Fibroblast of lung (primary cell): ENCODE measurements at regions not wholly inside any gene's neighbourhood (a gene's known extent, or its start where the extent isn't known, plus 50 kb on each side); places are given as distances from the start of the nearest gene placed in this dataset.

Experiments
- DNase-seq, 2 donors: peaks; one replicate each; pipeline versions ENCODE4 v3.0.0 to v3.0.0-alpha.2; 2010; ENCODE audit warnings: low read depth in 2 of 2
- H2AFZ ChIP-seq: 2 replicates; pipeline ENCODE4 v1.5.1; 2012; ENCODE audit warnings: low read length, control low read depth, inconsistent platforms
- H3K27ac ChIP-seq: 2 replicates; pipeline ENCODE4 v1.5.1; 2011; ENCODE audit warnings: low read length, control low read depth; ENCODE audit not compliant: insufficient read depth
- H3K27me3 ChIP-seq: 2 replicates; pipeline ENCODE4 v1.5.1; 2011; ENCODE audit warnings: mild to moderate bottlenecking, low read length; ENCODE audit not compliant: control insufficient read depth, insufficient read depth
- H3K36me3 ChIP-seq: 2 replicates; pipeline ENCODE4 v1.5.1; 2011; ENCODE audit warnings: low read length; ENCODE audit not compliant: control insufficient read depth, insufficient read depth
- H3K4me1 ChIP-seq: 2 replicates; pipeline ENCODE4 v1.5.1; 2011; ENCODE audit warnings: low read length; ENCODE audit not compliant: control insufficient read depth, insufficient read depth; ENCODE audit errors: extremely low read depth
- H3K4me2 ChIP-seq: 2 replicates; pipeline ENCODE4 v1.5.1; 2011; ENCODE audit warnings: low read length, control low read depth; ENCODE audit not compliant: insufficient read depth; ENCODE audit errors: extremely low read depth
- H3K4me3 ChIP-seq, 4 experiments: fragments of 200-600 bp in 1 of 4; sonication (generic) in 1 of 4; replicated peaks in 1 of 4; 2 replicates each; pipeline ENCODE4 v1.5.1; 2011 to 2016; ENCODE audit warnings: low read length in 4 of 4, low read depth in 3 of 4, mild to moderate bottlenecking in 3 of 4, control low read depth in 2 of 4, inconsistent platforms in 1 of 4, mixed read lengths in 1 of 4; ENCODE audit not compliant: insufficient read depth in 1 of 4; ENCODE audit errors: control extremely low read depth in 1 of 4
- H3K79me2 ChIP-seq: 2 replicates; pipeline ENCODE4 v1.5.1; 2012; ENCODE audit warnings: mild to moderate bottlenecking, low read length, inconsistent platforms; ENCODE audit not compliant: control insufficient read depth, insufficient read depth
- H3K9ac ChIP-seq: 2 replicates; pipeline ENCODE4 v1.5.1; 2011; ENCODE audit warnings: mild to moderate bottlenecking, low read length, control low read depth; ENCODE audit not compliant: insufficient read depth
- H3K9me3 ChIP-seq: 2 replicates; pipeline ENCODE4 v1.5.1; 2012; ENCODE audit warnings: low read depth, low read length; ENCODE audit not compliant: control insufficient read depth, insufficient read depth
- H4K20me1 ChIP-seq: 2 replicates; pipeline ENCODE4 v1.5.1; 2011; ENCODE audit warnings: low read length; ENCODE audit not compliant: control insufficient read depth, insufficient read depth; ENCODE audit errors: extremely low read depth
- CTCF ChIP-seq, 2 donors: IDR thresholded peaks in 1 of 2; conservative IDR thresholded peaks in 1 of 2; 1 replicate in 1 of 2; 2 replicates in 1 of 2; pipeline ENCODE4 v1.5.1; 2011 to 2012; ENCODE audit warnings: low read length in 2 of 2, control low read depth in 1 of 2, inconsistent platforms in 1 of 2, low read depth in 1 of 2, mild to moderate bottlenecking in 1 of 2
- EZH2 ChIP-seq: IDR thresholded peaks from 2 replicates; pipeline ENCODE4 v1.5.1; 2012; ENCODE audit warnings: low read length, control low read depth, mild to moderate bottlenecking; ENCODE audit errors: missing control alignments

DNA sequence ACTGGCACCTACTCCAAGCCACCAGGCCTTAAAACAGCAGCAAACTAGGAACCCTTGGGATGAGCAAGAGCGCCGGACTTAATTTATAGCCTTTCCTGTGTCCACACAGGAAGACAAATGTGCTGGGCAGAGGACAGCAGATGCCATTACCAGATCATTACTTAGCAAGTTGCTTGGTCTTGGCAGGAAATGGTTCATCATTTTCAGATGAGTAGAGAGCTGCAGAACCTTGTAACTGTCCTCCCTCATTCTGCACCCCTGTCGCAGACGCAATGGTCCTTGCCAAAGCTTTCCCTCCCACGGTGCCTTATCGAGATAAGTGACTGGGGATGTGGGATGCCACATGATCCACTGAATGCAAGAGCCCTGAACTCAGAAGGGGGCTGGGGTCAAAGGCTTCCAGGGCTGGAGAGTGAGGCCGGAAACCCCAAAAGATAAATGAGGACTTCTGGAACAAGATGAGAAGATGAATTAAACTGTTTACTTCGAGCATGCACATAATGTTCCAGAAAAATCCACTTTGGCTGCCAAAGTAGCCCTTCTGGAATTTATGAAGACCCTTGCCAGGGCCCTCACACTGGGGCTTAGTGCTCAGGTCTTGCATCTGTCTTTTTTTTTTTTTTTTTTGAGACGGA lies 145.6 kb upstream of the ZNF32 start:
- no peak overlapping the region for H3K9ac ChIP-seq
- no peak overlapping the region for H3K4me2 ChIP-seq
- no peaks in the 10 kb centered on the region for H3K79me2 ChIP-seq
- H3K4me3 ChIP-seq = no peak overlapping the region
- no peaks in the 10 kb centered on the region for H4K20me1 ChIP-seq
- H3K27ac ChIP-seq = no peak overlapping the region
- H3K36me3 ChIP-seq = no peaks in the 10 kb centered on the region
- peaks cover 3% of the 10 kb centered on the region for H3K4me1 ChIP-seq
- H2AFZ ChIP-seq = no peak overlapping the region
- H3K9me3 ChIP-seq = no peaks in the 10 kb centered on the region
- TF ChIP-seq EZH2 = no peak
- no peak for TF ChIP-seq CTCF (conservative IDR thresholded peaks at IDR 0.05 in 1 of 2, IDR thresholded peaks at IDR 0.05 in 1 of 2; ENCODE audit: low read depth in 1 of 2, low read length in 2 of 2)
- H3K27me3 ChIP-seq = peaks cover under 1% of the 10 kb centered on the region
- peak; percentile 81 to 86 for DNase-seq

GRCh38 chr10:43793704-43794103 lies 145.0 kb upstream of the ZNF32 start:
- Histone ChIP-seq H3K4me3 (no peak overlapping the region), H2AFZ (no peak overlapping the region), H3K36me3 (no peaks in the 10 kb centered on the region), H3K9ac (no peak overlapping the region), H3K79me2 (no peaks in the 10 kb centered on the region), H3K4me2 (no peak overlapping the region), H3K27ac (no peak overlapping the region), H3K4me1 (peaks cover 3% of the 10 kb centered on the region), H4K20me1 (no peaks in the 10 kb centered on the region), H3K27me3 (no peaks in the 10 kb centered on the region), H3K9me3 (no peaks in the 10 kb centered on the region)
- peak; percentile 46 to 94 for DNase-seq
- TF ChIP-seq CTCF (conservative IDR thresholded peaks at IDR 0.05 in 1 of 2, IDR thresholded peaks at IDR 0.05 in 1 of 2; ENCODE audit: low read depth in 1 of 2, low read length in 2 of 2) (no peak), EZH2 (no peak)

GRCh38 chr10:43790147-43790546 lies 141.5 kb upstream of the ZNF32 start:
- no peaks in the 10 kb centered on the region for H3K27me3 ChIP-seq
- H3K4me1 ChIP-seq = peaks cover 3% of the 10 kb centered on the region
- no peaks in the 10 kb centered on the region for H3K9me3 ChIP-seq
- H3K9ac ChIP-seq = no peak overlapping the region
- H3K79me2 ChIP-seq = no peaks in the 10 kb centered on the region
- H3K4me2 ChIP-seq = no peak overlapping the region
- H3K27ac ChIP-seq = no peak overlapping the region
- no peaks in the 10 kb centered on the region for H4K20me1 ChIP-seq
- no peak overlapping the region for H3K4me3 ChIP-seq
- no peak overlapping the region for H2AFZ ChIP-seq
- no peaks in the 10 kb centered on the region for H3K36me3 ChIP-seq
- TF ChIP-seq CTCF (conservative IDR thresholded peaks at IDR 0.05 in 1 of 2, IDR thresholded peaks at IDR 0.05 in 1 of 2; ENCODE audit: low read depth in 1 of 2, low read length in 2 of 2) = no peak
- TF ChIP-seq EZH2 = no peak
- no peak for DNase-seq
